IgD-negative memory B cell (primary cell): ENCODE measurements at regions not wholly inside any gene's neighbourhood (a gene's known extent, or its start where the extent isn't known, plus 50 kb on each side); places are given as distances from the start of the nearest gene placed in this dataset.
"Not testable (repeated sequence)": the region's sequence is repeated elsewhere in the genome, so short reads cannot be mapped to it uniquely, and the experiment has no call there.

ENCODE experiments used
- H3K27ac Mint-ChIP-seq, 3 donors: one replicate each; pipeline ENCODE4 v1.8.0; 2020 to 2022; ENCODE audit warnings: mild to moderate bottlenecking in 3 of 3, mixed read lengths in 3 of 3, moderate library complexity in 1 of 3
- H3K27me3 Mint-ChIP-seq: one replicate; pipeline ENCODE4 v1.8.0; 2021; ENCODE audit warnings: mixed read lengths
- H3K36me3 Mint-ChIP-seq: one replicate; pipeline ENCODE4 v1.8.0; 2020; ENCODE audit warnings: mild to moderate bottlenecking, mixed read lengths
- H3K4me1 Mint-ChIP-seq, 3 donors: one replicate each; pipeline ENCODE4 v1.8.0; 2020 to 2022; ENCODE audit warnings: mixed read lengths in 3 of 3, mild to moderate bottlenecking in 1 of 3
- H3K4me3 Mint-ChIP-seq, 4 donors: one replicate each; pipeline ENCODE4 v1.8.0; 2020 to 2022; ENCODE audit warnings: mild to moderate bottlenecking in 4 of 4, mixed read lengths in 4 of 4, moderate library complexity in 3 of 4
- H3K9me3 Mint-ChIP-seq, 3 donors: one replicate each; pipeline ENCODE4 v1.8.0; 2020 to 2021; ENCODE audit warnings: mixed read lengths in 3 of 3, mild to moderate bottlenecking in 1 of 3

GRCh38 chr2:189231719-189232323 is 52.3 kb upstream of the COL5A2 start:
- H3K4me1 Mint-ChIP-seq: peaks cover 0 to 1% (median 0%) of the 10 kb centered on the region in 3 donors
- no peaks in the 10 kb centered on the region for H3K9me3 Mint-ChIP-seq
- no peak overlapping the region for H3K27ac Mint-ChIP-seq
- no peak overlapping the region for H3K4me3 Mint-ChIP-seq
- no peaks in the 10 kb centered on the region for H3K36me3 Mint-ChIP-seq
- no peaks in the 10 kb centered on the region for H3K27me3 Mint-ChIP-seq

GRCh38 chr2:189232759-189233406 is 53.3 kb upstream of the COL5A2 start:
- Mint-ChIP-seq H3K4me3 (no peak overlapping the region), H3K27me3 (no peaks in the 10 kb centered on the region), H3K9me3 (no peaks in the 10 kb centered on the region), H3K36me3 (no peaks in the 10 kb centered on the region), H3K27ac (no peak overlapping the region), H3K4me1 (peaks cover 0 to 1% (median 0%) of the 10 kb centered on the region in 3 donors)

GRCh38 chr2:189233527-189233926 is 54.0 kb upstream of the COL5A2 start:
- H3K36me3 Mint-ChIP-seq: no peaks in the 10 kb centered on the region
- no peaks in the 10 kb centered on the region for H3K9me3 Mint-ChIP-seq
- no peaks in the 10 kb centered on the region for H3K27me3 Mint-ChIP-seq

DNA sequence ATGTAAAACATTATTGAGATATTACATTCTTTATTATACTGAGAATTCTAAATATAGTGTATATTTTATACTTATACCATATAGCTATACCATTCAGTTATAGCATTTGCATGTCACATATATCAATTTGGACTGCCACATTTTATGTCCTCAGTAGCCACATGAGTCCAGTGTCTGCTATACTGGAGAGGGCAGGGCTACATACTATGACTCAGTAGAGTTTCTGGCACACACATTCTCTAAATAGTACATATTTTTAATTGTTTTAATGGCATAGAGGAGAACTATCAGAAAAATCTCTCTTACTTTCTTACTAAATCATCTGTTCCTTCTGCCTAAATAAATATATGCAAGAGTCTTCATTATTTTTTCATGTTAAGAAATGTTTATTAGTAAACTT is 55.4 kb upstream of the COL5A2 start:
- Mint-ChIP-seq H3K36me3 (no peaks in the 10 kb centered on the region), H3K9me3 (no peaks in the 10 kb centered on the region), H3K27me3 (no peaks in the 10 kb centered on the region), H3K4me1 (peaks cover 0 to 1% (median 0%) of the 10 kb centered on the region in 3 donors), H3K27ac (no peak overlapping the region), H3K4me3 (no peak overlapping the region)

More at GRCh38 chr2:189233527-189233926, 54.0 kb upstream of the COL5A2 start:
- Mint-ChIP-seq H3K4me3 (no peak overlapping the region), H3K4me1 (peaks cover 0 to 1% (median 0%) of the 10 kb centered on the region in 3 donors), H3K27ac (no peak overlapping the region)

- no peaks in the 10 kb centered on the region for H3K36me3 Mint-ChIP-seq
- H3K4me3 Mint-ChIP-seq: no peak overlapping the region
- H3K27me3 Mint-ChIP-seq: no peaks in the 10 kb centered on the region
- H3K4me1 Mint-ChIP-seq: peaks cover 0 to 1% (median 0%) of the 10 kb centered on the region in 3 donors
- no peaks in the 10 kb centered on the region for H3K9me3 Mint-ChIP-seq
- no peak overlapping the region for H3K27ac Mint-ChIP-seq
Measured at GRCh38 chr2:189236066-189236465, 56.5 kb upstream of the COL5A2 start.

DNA sequence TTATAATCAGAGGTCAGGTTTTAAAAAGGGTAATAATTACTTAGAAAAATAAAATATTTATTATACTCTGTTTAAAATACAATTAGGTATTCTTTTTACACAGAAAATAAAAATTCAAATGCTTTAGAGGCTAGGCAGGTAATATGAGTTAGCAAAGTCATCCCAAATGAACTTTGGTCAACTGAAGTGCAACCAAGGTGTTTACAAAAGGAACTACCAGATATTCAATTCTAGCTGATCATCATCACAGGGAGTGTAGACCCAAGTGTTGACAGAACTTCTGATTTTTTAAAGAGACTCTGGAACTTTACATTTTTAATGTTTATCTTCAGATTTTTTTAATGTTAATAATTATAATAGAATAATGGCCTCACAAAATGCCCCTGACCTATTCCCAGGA is 59.3 kb upstream of the COL5A2 start:
- peaks cover 0 to under 1% (median 0%) of the 10 kb centered on the region in 3 donors for H3K4me1 Mint-ChIP-seq
- H3K4me3 Mint-ChIP-seq: no peak overlapping the region
- no peaks in the 10 kb centered on the region for H3K36me3 Mint-ChIP-seq

DNA sequence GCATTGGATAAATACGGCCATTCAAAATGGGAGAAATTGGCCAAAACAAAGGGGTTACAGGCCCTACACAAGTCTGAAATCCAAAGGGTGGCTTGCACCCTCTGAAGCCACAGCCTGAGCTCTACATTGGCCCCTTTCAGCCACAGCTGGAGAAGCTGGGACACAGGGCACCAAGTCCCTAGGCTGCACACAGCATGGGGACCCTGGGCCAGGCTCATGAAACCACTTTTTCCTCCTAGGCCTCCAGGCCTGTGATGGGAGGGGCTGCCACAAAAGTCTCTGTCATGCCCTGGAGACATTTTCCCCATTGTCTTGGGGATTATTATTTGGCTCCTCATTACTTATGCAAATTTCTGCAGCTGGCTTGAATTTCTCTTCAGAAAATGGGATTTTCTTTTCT is 64.3 kb upstream of the COL5A2 start:
- not testable (repeated sequence) for H3K4me1 Mint-ChIP-seq, H3K4me3 Mint-ChIP-seq, H3K36me3 Mint-ChIP-seq, H3K27me3 Mint-ChIP-seq, H3K27ac Mint-ChIP-seq
- peaks cover 8 to 12% (median 11%) of the 10 kb centered on the region in 3 donors for H3K9me3 Mint-ChIP-seq

More for the DNA sequence above, 59.3 kb upstream of the COL5A2 start:
- H3K27ac Mint-ChIP-seq: peak overlapping the region in 1 of 3 donors; percentile 29
- no peaks in the 10 kb centered on the region for H3K27me3 Mint-ChIP-seq
- peaks cover 3 to 12% (median 3%) of the 10 kb centered on the region in 3 donors for H3K9me3 Mint-ChIP-seq

GRCh38 chr2:189247276-189247675 is 67.7 kb upstream of the COL5A2 start:
- H3K27me3 Mint-ChIP-seq: no peaks in the 10 kb centered on the region
- no peaks in the 10 kb centered on the region for H3K4me1 Mint-ChIP-seq
- peaks cover 11 to 14% (median 12%) of the 10 kb centered on the region in 3 donors for H3K9me3 Mint-ChIP-seq
- H3K4me3 Mint-ChIP-seq: no peak overlapping the region
- H3K36me3 Mint-ChIP-seq: no peaks in the 10 kb centered on the region
- H3K27ac Mint-ChIP-seq: no peak overlapping the region

- Mint-ChIP-seq H3K4me3 (no peak overlapping the region), H3K27me3 (no peaks in the 10 kb centered on the region), H3K27ac (no peak overlapping the region), H3K4me1 (no peaks in the 10 kb centered on the region), H3K9me3 (peaks cover 5 to 14% (median 11%) of the 10 kb centered on the region in 3 donors), H3K36me3 (no peaks in the 10 kb centered on the region)
Measured at GRCh38 chr2:189248141-189248540, 68.6 kb upstream of the COL5A2 start.

GRCh38 chr2:189249171-189249570 is 69.6 kb upstream of the COL5A2 start:
- Mint-ChIP-seq H3K9me3 (peaks cover 0 to 10% (median 7%) of the 10 kb centered on the region in 3 donors), H3K4me1 (no peaks in the 10 kb centered on the region), H3K27me3 (no peaks in the 10 kb centered on the region), H3K4me3 (no peak overlapping the region), H3K36me3 (no peaks in the 10 kb centered on the region), H3K27ac (no peak overlapping the region)

DNA sequence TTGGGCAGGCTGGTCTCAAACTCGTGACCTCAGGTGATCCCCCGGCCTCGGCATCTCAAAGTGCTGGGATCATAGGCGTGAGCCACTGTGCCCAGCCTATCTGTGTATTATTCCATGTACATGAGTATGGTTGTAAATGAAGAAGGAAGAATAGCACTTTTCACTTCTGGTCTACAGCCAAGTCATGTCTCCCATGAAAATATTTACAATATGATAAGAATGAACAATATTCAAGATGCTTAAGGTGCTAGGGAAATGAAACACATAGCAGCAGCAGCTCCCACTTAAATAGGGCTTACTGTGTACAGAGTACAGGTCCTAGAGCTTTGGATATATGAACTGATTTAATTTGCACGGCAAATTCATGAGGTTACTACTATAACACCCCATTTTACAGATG is 70.3 kb upstream of the COL5A2 start:
- H3K4me1 Mint-ChIP-seq: no peaks in the 10 kb centered on the region
- peaks cover 0 to 6% (median 0%) of the 10 kb centered on the region in 3 donors for H3K9me3 Mint-ChIP-seq
- H3K36me3 Mint-ChIP-seq: no peaks in the 10 kb centered on the region
- no peak overlapping the region for H3K27ac Mint-ChIP-seq
- H3K27me3 Mint-ChIP-seq: no peaks in the 10 kb centered on the region
- no peak overlapping the region for H3K4me3 Mint-ChIP-seq

DNA sequence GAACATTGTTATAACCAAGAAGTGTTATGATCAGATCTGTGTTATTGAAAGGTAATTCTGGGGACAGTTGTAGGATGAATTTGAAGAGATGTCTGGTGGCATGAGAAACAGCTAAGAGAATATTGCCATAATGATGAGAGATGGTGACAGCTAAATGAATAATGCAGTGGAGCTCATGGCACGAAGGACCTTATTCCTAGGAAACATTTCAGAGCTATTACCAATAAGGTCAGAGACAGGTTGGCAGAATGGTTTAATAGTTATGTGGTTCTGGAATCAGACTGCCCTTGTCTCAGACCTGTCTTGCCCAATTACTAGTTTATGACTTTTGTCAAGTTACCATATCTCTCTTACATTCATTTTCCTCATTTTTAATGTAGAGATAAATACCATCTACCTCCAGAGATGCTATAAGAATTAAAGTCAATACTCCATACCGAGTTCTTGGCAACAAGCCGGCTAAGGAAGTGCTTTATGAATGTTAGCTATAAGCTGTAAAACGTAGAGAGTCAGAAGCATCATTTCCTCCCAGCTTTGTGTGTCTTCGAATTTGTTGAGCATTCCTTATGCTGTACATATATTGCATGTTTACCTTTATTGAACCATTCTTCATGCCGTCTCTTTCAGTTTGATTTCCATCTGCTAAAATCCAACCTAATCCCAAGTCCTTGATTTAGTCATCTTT is 73.6 kb upstream of the COL5A2 start:
- Mint-ChIP-seq H3K36me3 (no peaks in the 10 kb centered on the region), H3K4me3 (no peak overlapping the region), H3K9me3 (peaks cover 0 to 6% (median 0%) of the 10 kb centered on the region in 3 donors), H3K4me1 (no peaks in the 10 kb centered on the region), H3K27ac (no peak overlapping the region), H3K27me3 (no peaks in the 10 kb centered on the region)

GRCh38 chr2:189253836-189254235 is 74.3 kb upstream of the COL5A2 start:
- Mint-ChIP-seq H3K27me3 (no peaks in the 10 kb centered on the region), H3K4me1 (no peaks in the 10 kb centered on the region), H3K27ac (no peak overlapping the region), H3K9me3 (peaks cover 0 to 6% (median 0%) of the 10 kb centered on the region in 3 donors), H3K36me3 (no peaks in the 10 kb centered on the region), H3K4me3 (no peak overlapping the region)

GRCh38 chr2:189254268-189254883 is 74.8 kb upstream of the COL5A2 start:
- H3K4me3 Mint-ChIP-seq: no peak overlapping the region
- H3K36me3 Mint-ChIP-seq: no peaks in the 10 kb centered on the region
- H3K27me3 Mint-ChIP-seq: no peaks in the 10 kb centered on the region
- H3K27ac Mint-ChIP-seq: no peak overlapping the region
- no peaks in the 10 kb centered on the region for H3K4me1 Mint-ChIP-seq
- peaks cover 0 to 6% (median 0%) of the 10 kb centered on the region in 3 donors for H3K9me3 Mint-ChIP-seq

DNA sequence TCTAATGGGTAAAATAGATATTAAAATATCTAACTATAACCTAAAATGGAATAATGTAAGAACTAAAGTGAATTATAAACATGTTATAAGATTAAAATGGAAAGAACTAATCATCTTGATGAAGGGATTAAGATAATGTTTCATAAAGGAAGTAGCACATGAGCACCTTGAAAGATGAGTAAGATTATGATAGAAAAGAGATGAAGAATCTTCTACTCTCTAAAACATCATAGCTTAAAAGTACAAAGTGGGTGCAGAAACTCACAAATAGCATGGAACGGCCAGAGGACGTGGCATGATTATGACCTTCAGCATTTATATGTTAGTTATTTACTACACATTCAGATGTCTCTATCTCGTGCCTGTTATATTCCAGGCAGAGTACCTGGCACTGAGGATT is 76.2 kb upstream of the COL5A2 start:
- peaks cover 0 to 4% (median 0%) of the 10 kb centered on the region in 3 donors for H3K9me3 Mint-ChIP-seq
- no peak overlapping the region for H3K4me3 Mint-ChIP-seq
- no peaks in the 10 kb centered on the region for H3K36me3 Mint-ChIP-seq
- no peak overlapping the region for H3K27ac Mint-ChIP-seq
- no peaks in the 10 kb centered on the region for H3K27me3 Mint-ChIP-seq
- no peaks in the 10 kb centered on the region for H3K4me1 Mint-ChIP-seq
